ENCODE measurements at regions not wholly inside any gene's neighbourhood (a gene's known extent, or its start where the extent isn't known, plus 50 kb on each side); places are given as distances from the start of the nearest gene placed in this dataset.

- DNase-seq (ENCODE audit: low read depth, low spot score) (no peak), ATAC-seq (no peak)
- in situ Hi-C loops (cut with HindIII; ENCODE audit: low pct_unique_long_range_greater_than_20kb, low sequenced_read_pairs), result no loop called here
- no peak for TF ChIP-seq POLR2AphosphoS5 (IDR thresholded peaks at IDR 0.05; ENCODE audit: low read depth, low read length)
- no peak for TF ChIP-seq TCF7L2 (IDR thresholded peaks at IDR 0.05; ENCODE audit: low read depth, low read length)
- TF ChIP-seq CTCF (IDR thresholded peaks at IDR 0.05), result no peak
- TF ChIP-seq SIN3A (IDR thresholded peaks at IDR 0.05; ENCODE audit: borderline replicate concordance, insufficient read depth, low read depth, low read length), result no peak
- TF ChIP-seq, protein P1, sequence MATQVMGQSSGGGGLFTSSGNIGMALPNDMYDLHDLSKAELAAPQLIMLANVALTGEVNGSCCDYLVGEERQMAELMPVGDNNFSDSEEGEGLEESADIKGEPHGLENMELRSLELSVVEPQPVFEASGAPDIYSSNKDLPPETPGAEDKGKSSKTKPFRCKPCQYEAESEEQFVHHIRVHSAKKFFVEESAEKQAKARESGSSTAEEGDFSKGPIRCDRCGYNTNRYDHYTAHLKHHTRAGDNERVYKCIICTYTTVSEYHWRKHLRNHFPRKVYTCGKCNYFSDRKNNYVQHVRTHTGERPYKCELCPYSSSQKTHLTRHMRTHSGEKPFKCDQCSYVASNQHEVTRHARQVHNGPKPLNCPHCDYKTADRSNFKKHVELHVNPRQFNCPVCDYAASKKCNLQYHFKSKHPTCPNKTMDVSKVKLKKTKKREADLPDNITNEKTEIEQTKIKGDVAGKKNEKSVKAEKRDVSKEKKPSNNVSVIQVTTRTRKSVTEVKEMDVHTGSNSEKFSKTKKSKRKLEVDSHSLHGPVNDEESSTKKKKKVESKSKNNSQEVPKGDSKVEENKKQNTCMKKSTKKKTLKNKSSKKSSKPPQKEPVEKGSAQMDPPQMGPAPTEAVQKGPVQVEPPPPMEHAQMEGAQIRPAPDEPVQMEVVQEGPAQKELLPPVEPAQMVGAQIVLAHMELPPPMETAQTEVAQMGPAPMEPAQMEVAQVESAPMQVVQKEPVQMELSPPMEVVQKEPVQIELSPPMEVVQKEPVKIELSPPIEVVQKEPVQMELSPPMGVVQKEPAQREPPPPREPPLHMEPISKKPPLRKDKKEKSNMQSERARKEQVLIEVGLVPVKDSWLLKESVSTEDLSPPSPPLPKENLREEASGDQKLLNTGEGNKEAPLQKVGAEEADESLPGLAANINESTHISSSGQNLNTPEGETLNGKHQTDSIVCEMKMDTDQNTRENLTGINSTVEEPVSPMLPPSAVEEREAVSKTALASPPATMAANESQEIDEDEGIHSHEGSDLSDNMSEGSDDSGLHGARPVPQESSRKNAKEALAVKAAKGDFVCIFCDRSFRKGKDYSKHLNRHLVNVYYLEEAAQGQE (IDR thresholded peaks at IDR 0.05; ENCODE audit: insufficient read depth in 1 of 2, low read depth in 2 of 2, low read length in 1 of 2), result no peak
- ChIA-PET CTCF (interaction anchor here (0.6 kb wide), 1 partner anchor 78 kb away, joined by 3 read pairs; no protein-coding TSS in a partner anchor), POLR2A (no interaction called here)
- no peak overlapping the region for H3K27ac ChIP-seq (ENCODE audit: low read length)
- H3K27me3 ChIP-seq (ENCODE audit: control insufficient read depth, insufficient read depth, low read length), result peaks cover 3% of the 10 kb centered on the region; the same call in 1 of the 2 replicates
- intact Hi-C loops (cut with micrococcal nuclease; ENCODE audit: unreplicated experiment), result no loop called here
- no peaks in the 10 kb centered on the region for H3K4me1 ChIP-seq (ENCODE audit: control insufficient read depth, insufficient read depth, low read length)
- H3K4me3 ChIP-seq (ENCODE audit: low read depth in 2 of 2, low read length in 2 of 2), result no peak overlapping the region
- BruUV-seq (replicated peaks), result no TSS peak
- no peaks in the 10 kb centered on the region for H3K9me3 ChIP-seq (ENCODE audit: control insufficient read depth, insufficient read depth, low read depth, low read length)
- no peaks in the 10 kb centered on the region for H3K36me3 ChIP-seq (ENCODE audit: control insufficient read depth, insufficient read depth, low read length)
Observed at GRCh38 chr5:171535162-171535561, 115.7 kb downstream of the FGF18 start.

DNA sequence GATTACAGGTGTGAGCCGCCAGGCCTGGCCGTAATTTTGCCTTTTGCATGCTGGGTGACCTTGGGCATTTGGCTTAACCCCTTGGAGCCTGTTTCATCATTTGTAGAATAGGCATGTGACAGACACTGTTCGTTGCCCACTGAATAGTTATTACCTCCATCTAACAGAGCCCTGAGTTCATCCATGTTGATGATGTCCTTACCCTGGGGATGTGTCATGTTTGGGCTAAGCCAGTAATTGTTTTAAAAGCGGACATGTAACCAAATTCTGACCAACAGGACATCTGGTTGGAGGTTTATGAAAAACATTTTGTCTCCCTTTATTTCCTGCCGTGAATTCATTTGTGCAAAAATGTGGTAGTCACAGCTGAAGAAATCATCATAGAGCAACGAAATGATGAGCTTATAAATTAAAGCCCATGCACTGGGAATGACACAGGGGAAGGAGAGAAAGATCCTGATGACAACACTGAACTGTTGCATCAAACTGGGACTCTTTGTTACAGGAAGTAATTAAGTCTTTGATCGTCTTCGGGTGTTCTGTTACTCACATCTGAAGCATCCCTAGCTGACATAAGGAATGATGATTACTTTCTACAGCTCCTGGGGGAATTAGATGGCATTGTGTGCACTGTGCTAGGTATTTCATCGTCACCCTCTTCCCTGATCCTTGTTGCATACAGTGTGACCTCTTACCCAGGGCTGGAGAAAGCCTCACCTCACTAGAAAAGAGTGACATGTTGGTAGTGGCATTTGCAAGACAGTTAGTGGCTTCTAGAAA, 117.8 kb downstream of the FGF18 start:
- TF ChIP-seq POLR2AphosphoS5 (IDR thresholded peaks at IDR 0.05; ENCODE audit: low read depth, low read length), result no peak
- TF ChIP-seq, protein P1 (IDR thresholded peaks at IDR 0.05; ENCODE audit: insufficient read depth in 1 of 2, low read depth in 2 of 2, low read length in 1 of 2), result no peak
- no peak for TF ChIP-seq SIN3A (IDR thresholded peaks at IDR 0.05; ENCODE audit: borderline replicate concordance, insufficient read depth, low read depth, low read length)
- TF ChIP-seq TCF7L2 (IDR thresholded peaks at IDR 0.05; ENCODE audit: low read depth, low read length), result no peak
- TF ChIP-seq CTCF (IDR thresholded peaks at IDR 0.05), result no peak
- Histone ChIP-seq H3K4me3 (ENCODE audit: low read depth in 2 of 2, low read length in 2 of 2) (no peak overlapping the region), H3K4me1 (ENCODE audit: control insufficient read depth, insufficient read depth, low read length) (no peaks in the 10 kb centered on the region), H3K36me3 (ENCODE audit: control insufficient read depth, insufficient read depth, low read length) (no peaks in the 10 kb centered on the region), H3K27ac (ENCODE audit: low read length) (no peak overlapping the region), H3K27me3 (ENCODE audit: control insufficient read depth, insufficient read depth, low read length) (no peaks in the 10 kb centered on the region), H3K9me3 (ENCODE audit: control insufficient read depth, insufficient read depth, low read depth, low read length) (no peaks in the 10 kb centered on the region)
- DNase-seq (ENCODE audit: low read depth, low spot score) (no peak), ATAC-seq (no peak)
- in situ Hi-C loops (cut with HindIII; ENCODE audit: low pct_unique_long_range_greater_than_20kb, low sequenced_read_pairs), result no loop called here
- intact Hi-C loops (cut with micrococcal nuclease; ENCODE audit: unreplicated experiment), result no loop called here
- BruUV-seq (replicated peaks), result no TSS peak
- POLR2A ChIA-PET, result interaction anchor here (0.5 kb wide), 1 partner anchor 1225 kb away, joined by 3 read pairs; no protein-coding TSS in a partner anchor
- CTCF ChIA-PET, result no interaction called here

Measured in Panc1 (cell line).